HFFc6 (cell line): ENCODE measurements at regions not wholly inside any gene's neighbourhood (a gene's known extent, or its start where the extent isn't known, plus 50 kb on each side); places are given as distances from the start of the nearest gene placed in this dataset.

Experiments used
- DNase-seq: peaks from one replicate; pipeline ENCODE4 v3.0.0-alpha.2; 2018
- H3K27ac Mint-ChIP-seq: 2 replicates; pipeline ENCODE4 v1.8.0; 2020; ENCODE audit warnings: mild to moderate bottlenecking, mixed read lengths
- H3K27me3 Mint-ChIP-seq: 2 replicates; pipeline ENCODE4 v1.8.0; 2021; ENCODE audit warnings: mild to moderate bottlenecking, moderate library complexity, mixed read lengths; ENCODE audit not compliant: insufficient read depth
- H3K36me3 Mint-ChIP-seq: 2 replicates; pipeline ENCODE4 v1.8.0; 2021; ENCODE audit warnings: low read depth, mixed read lengths
- H3K4me1 Mint-ChIP-seq: 2 replicates; pipeline ENCODE4 v1.8.0; 2020; ENCODE audit warnings: low read depth, mixed read lengths
- H3K4me3 Mint-ChIP-seq: 2 replicates; pipeline ENCODE4 v1.8.0; 2020; ENCODE audit warnings: mild to moderate bottlenecking, moderate library complexity, mixed read lengths
- H3K9me3 Mint-ChIP-seq: 2 replicates; pipeline ENCODE4 v1.8.0; 2020; ENCODE audit warnings: mild to moderate bottlenecking, mixed read lengths
- TF ChIP-seq, protein P1 (sequence below): fragments of 200-600 bp; sonication (generic); IDR thresholded peaks from 2 replicates; pipeline ENCODE4 v1.5.0; 2021; ENCODE audit warnings: antibody characterized with exemption, mild to moderate bottlenecking

DNA sequence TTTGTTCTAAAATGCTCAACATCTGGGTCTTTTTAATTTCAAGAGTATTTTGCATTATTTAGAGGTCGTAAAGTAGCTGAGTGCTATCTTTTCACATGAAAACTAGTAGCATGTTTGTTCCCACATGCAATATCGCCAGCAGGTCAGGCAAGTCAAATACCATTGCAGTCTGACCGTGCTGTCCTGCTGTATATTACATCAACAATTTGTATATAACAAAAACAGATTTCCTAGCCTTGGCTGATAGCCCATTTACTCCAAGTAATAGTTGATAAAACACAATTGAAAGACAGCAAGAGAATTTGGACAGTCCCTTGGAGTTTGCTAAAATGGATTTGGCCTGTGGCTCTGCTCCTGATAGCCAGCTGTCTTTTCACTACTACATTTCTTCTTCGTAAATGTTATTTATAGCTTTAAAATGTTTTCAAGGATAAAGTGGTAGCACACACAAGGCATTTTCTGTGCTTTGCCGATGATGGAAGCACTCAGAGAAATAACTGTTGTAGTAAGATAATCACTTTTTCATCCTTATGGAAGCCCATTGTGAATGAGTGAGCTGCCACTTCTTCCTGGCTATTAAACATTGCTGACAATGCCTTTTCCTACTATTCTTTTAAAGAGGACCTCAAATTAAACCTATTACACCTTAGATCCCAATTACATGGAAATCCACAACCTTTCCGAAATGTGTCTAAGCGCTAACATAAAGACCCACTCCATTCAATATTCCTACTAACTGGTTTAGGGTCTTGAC, 992.1 kb downstream of the MAT2B start:
- Mint-ChIP-seq H3K4me1 (no peaks in the 10 kb centered on the region), H3K27me3 (no peaks in the 10 kb centered on the region), H3K36me3 (no peaks in the 10 kb centered on the region), H3K4me3 (no peak overlapping the region), H3K27ac (no peak overlapping the region), H3K9me3 (0 out of 2 replicates have a peak, but pooled peaks cover 6% of the 10 kb centered on the region)
- DNase-seq: no peak
- TF ChIP-seq, protein P1, sequence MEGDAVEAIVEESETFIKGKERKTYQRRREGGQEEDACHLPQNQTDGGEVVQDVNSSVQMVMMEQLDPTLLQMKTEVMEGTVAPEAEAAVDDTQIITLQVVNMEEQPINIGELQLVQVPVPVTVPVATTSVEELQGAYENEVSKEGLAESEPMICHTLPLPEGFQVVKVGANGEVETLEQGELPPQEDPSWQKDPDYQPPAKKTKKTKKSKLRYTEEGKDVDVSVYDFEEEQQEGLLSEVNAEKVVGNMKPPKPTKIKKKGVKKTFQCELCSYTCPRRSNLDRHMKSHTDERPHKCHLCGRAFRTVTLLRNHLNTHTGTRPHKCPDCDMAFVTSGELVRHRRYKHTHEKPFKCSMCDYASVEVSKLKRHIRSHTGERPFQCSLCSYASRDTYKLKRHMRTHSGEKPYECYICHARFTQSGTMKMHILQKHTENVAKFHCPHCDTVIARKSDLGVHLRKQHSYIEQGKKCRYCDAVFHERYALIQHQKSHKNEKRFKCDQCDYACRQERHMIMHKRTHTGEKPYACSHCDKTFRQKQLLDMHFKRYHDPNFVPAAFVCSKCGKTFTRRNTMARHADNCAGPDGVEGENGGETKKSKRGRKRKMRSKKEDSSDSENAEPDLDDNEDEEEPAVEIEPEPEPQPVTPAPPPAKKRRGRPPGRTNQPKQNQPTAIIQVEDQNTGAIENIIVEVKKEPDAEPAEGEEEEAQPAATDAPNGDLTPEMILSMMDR: no peak

- TF ChIP-seq, protein P1: no peak
- Mint-ChIP-seq H3K36me3 (no peaks in the 10 kb centered on the region), H3K9me3 (0 out of 2 replicates have a peak, but pooled peaks cover under 1% of the 10 kb centered on the region), H3K27ac (no peak overlapping the region), H3K4me3 (no peak overlapping the region), H3K27me3 (no peaks in the 10 kb centered on the region), H3K4me1 (no peaks in the 10 kb centered on the region)
- DNase-seq: no peak
Measured at GRCh38 chr5:164498438-164498837, 993.0 kb downstream of the MAT2B start.

- no peak overlapping the region for H3K27ac Mint-ChIP-seq
- DNase-seq: no peak
- no peaks in the 10 kb centered on the region for H3K9me3 Mint-ChIP-seq
- no peaks in the 10 kb centered on the region for H3K36me3 Mint-ChIP-seq
- H3K4me3 Mint-ChIP-seq: no peak overlapping the region
- TF ChIP-seq, protein P1: no peak
- no peaks in the 10 kb centered on the region; the same call in 1 of the 2 replicates for H3K27me3 Mint-ChIP-seq
- H3K4me1 Mint-ChIP-seq: peaks cover 10% of the 10 kb centered on the region; the same call in 1 of the 2 replicates
Measured at GRCh38 chr5:164500856-164501255, 995.4 kb downstream of the MAT2B start.

- TF ChIP-seq, protein P1: no peak
Measured at GRCh38 chr5:164501344-164501743, 995.9 kb downstream of the MAT2B start.

DNA sequence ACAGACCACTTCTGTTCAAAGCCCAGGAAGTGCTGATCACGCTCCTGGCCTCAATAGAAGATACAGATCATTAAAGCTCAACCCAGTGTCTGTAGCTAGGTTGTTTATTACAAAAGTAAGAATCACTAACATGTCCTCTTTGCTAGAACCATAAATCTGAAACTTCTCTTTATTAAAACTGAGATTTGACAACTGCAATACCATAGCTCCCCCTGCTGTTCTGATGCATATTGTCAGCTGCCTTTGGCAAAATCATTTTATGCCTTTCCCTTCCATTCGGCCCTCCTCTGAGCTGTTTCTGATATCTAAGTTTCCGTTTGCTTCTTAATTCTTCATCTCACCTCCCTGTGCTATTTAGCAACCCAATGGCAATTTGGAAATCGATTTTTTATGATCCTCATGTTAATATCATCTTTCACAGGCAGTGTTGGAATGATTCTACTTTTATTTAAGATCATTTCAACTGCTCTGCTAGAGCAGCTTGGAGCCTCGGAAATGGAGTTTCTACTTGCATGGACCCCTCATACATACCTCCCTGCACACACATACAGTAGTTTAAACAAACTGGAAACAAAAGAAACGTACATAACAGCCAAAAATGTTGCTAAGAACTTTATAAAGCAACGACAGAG, 998.8 kb downstream of the MAT2B start:
- Mint-ChIP-seq H3K4me1 (peaks cover 10% of the 10 kb centered on the region; the same call in 1 of the 2 replicates), H3K9me3 (no peaks in the 10 kb centered on the region), H3K36me3 (no peaks in the 10 kb centered on the region), H3K27ac (no peak overlapping the region), H3K4me3 (peak overlapping the region; percentile 77), H3K27me3 (no peaks in the 10 kb centered on the region; the same call in 1 of the 2 replicates)
- peak; percentile 32 for DNase-seq
- TF ChIP-seq, protein P1: peak; percentile 92

More at GRCh38 chr5:164501344-164501743, 995.9 kb downstream of the MAT2B start:
- no peak for DNase-seq
- peaks cover 10% of the 10 kb centered on the region; the same call in 1 of the 2 replicates for H3K4me1 Mint-ChIP-seq
- no peaks in the 10 kb centered on the region for H3K9me3 Mint-ChIP-seq
- H3K27me3 Mint-ChIP-seq: no peaks in the 10 kb centered on the region; the same call in 1 of the 2 replicates
- H3K36me3 Mint-ChIP-seq: no peaks in the 10 kb centered on the region
- no peak overlapping the region for H3K4me3 Mint-ChIP-seq
- H3K27ac Mint-ChIP-seq: no peak overlapping the region
